B cell (primary cell): ENCODE measurements at regions not wholly inside any gene's neighbourhood (a gene's known extent, or its start where the extent isn't known, plus 50 kb on each side); places are given as distances from the start of the nearest gene placed in this dataset.

Experiments
- ATAC-seq: fragments of 200-7000 bp; cut with Tn5 transposase; one replicate; pipeline ENCODE4 v1.10.0; 2021; ENCODE audit warnings: low read depth, mild to moderate bottlenecking, moderate number of reproducible peaks, moderate library complexity
- CTCF ChIA-PET: fragments of 350-600 bp; sonication (Branson Sonifier 250); formaldehyde crosslinking; loops from one replicate; lab custom pipeline; 2021; ENCODE audit warnings: antibody characterized with exemption, inconsistent platforms; lab: Charles Lee
- POLR2A ChIA-PET: fragments of 350-600 bp; sonication (Branson Sonifier 250); formaldehyde crosslinking; loops from one replicate; lab custom pipeline; 2021; ENCODE audit warnings: antibody characterized with exemption; lab: Charles Lee
- DNase-seq: peaks from one replicate; pipeline ENCODE4 v3.0.0; 2013
- H2AFZ ChIP-seq: 2 replicates; pipeline ENCODE4 v1.6.1; 2012; ENCODE audit warnings: mild to moderate bottlenecking, low read depth, low read length; ENCODE audit not compliant: insufficient read depth, poor library complexity, severe bottlenecking
- H3K27ac ChIP-seq, 2 donors: 1 replicate in 1 of 2; 2 replicates in 1 of 2; pipeline ENCODE4 v1.5.1; 2012 to 2013; ENCODE audit warnings: low read length in 2 of 2, mild to moderate bottlenecking in 2 of 2, moderate library complexity in 1 of 2
- H3K27me3 ChIP-seq, 4 experiments: fragments of 200-600 bp in 1 of 4; sonication (generic) in 1 of 4; replicated peaks in 1 of 4; 1 replicate in 2 of 4; 2 replicates in 2 of 4; pipeline versions ENCODE4 v1.6.1 to v1.7.0; 2013 to 2016; ENCODE audit warnings: low read length in 3 of 4, mild to moderate bottlenecking in 2 of 4, mixed read lengths in 1 of 4, moderate library complexity in 1 of 4; ENCODE audit not compliant: insufficient read depth in 4 of 4, control insufficient read depth in 3 of 4; ENCODE audit errors: control extremely low read depth in 1 of 4
- H3K36me3 ChIP-seq, 2 experiments: replicated peaks in 1 of 2; 1 replicate in 1 of 2; 2 replicates in 1 of 2; pipeline versions ENCODE4 v1.6.1 to v1.7.1; 2013; ENCODE audit warnings: low read length in 1 of 2; ENCODE audit not compliant: insufficient read depth in 2 of 2, control insufficient read depth in 1 of 2; ENCODE audit errors: control extremely low read depth in 1 of 2, extremely low read depth in 1 of 2
- H3K4me1 ChIP-seq, 2 donors: fragments of 200-600 bp in 1 of 2; sonication (generic) in 1 of 2; 1 replicate in 1 of 2; 2 replicates in 1 of 2; pipeline versions ENCODE4 v1.5.1 to v1.6.1; 2013 to 2017; ENCODE audit warnings: low read length in 2 of 2; ENCODE audit not compliant: control insufficient read depth in 2 of 2, insufficient read depth in 2 of 2
- H3K4me2 ChIP-seq: replicated peaks from 2 replicates; pipeline ENCODE3; 2012; ENCODE audit warnings: mild to moderate bottlenecking, low read depth, low read length; ENCODE audit not compliant: poor library complexity, severe bottlenecking
- H3K4me3 ChIP-seq, 5 experiments: fragments of 200-600 bp in 1 of 5; sonication (generic) in 1 of 5; 1 replicate in 3 of 5; 2 replicates in 2 of 5; pipeline versions ENCODE4 v1.5.1 to v1.7.0; 2011 to 2016; ENCODE audit warnings: low read length in 4 of 5, mild to moderate bottlenecking in 4 of 5, low read depth in 2 of 5, control low read depth in 1 of 5, moderate library complexity in 1 of 5; ENCODE audit not compliant: insufficient read depth in 1 of 5; ENCODE audit errors: control extremely low read depth in 1 of 5, extremely low read depth in 1 of 5
- H3K79me2 ChIP-seq: fragments of 200-600 bp; sonication (generic); one replicate; pipeline ENCODE4 v1.6.0; 2016; ENCODE audit warnings: low read length; ENCODE audit not compliant: control insufficient read depth, insufficient read depth
- H3K9ac ChIP-seq: fragments of 200-600 bp; sonication (generic); 2 replicates; pipeline ENCODE4 v1.6.1; 2017; ENCODE audit warnings: mild to moderate bottlenecking, low read length, moderate library complexity
- H3K9me3 ChIP-seq, 3 donors: one replicate each; pipeline versions ENCODE4 v1.6.1 to v1.7.1; 2013; ENCODE audit warnings: low read length in 2 of 3; ENCODE audit not compliant: control insufficient read depth in 2 of 3, insufficient read depth in 1 of 3; ENCODE audit errors: control extremely low read depth in 1 of 3
- H4K20me1 ChIP-seq: 2 replicates; pipeline ENCODE4 v1.6.0; 2012; ENCODE audit warnings: mild to moderate bottlenecking, low read length; ENCODE audit not compliant: insufficient read depth, control insufficient read depth, poor library complexity, severe bottlenecking
- H3K27ac Mint-ChIP-seq: one replicate; pipeline ENCODE4 v1.8.0; 2021; ENCODE audit warnings: mixed read lengths
- H3K27me3 Mint-ChIP-seq: one replicate; pipeline ENCODE4 v1.8.0; 2021; ENCODE audit warnings: mixed read lengths
- H3K4me1 Mint-ChIP-seq: one replicate; pipeline ENCODE4 v1.8.0; 2021; ENCODE audit warnings: mixed read lengths
- H3K4me3 Mint-ChIP-seq: one replicate; pipeline ENCODE4 v1.8.0; 2021; ENCODE audit warnings: mixed read lengths
- H3K9me3 Mint-ChIP-seq: one replicate; pipeline ENCODE4 v1.8.0; 2022; ENCODE audit warnings: mixed read lengths; ENCODE audit not compliant: insufficient read depth
- CTCF ChIP-seq: fragments of 200-600 bp; IDR thresholded peaks from one replicate; pipeline ENCODE4 v1.8.0; 2022; ENCODE audit warnings: antibody characterized with exemption, mild to moderate bottlenecking
- EZH2 ChIP-seq: IDR thresholded peaks from 2 replicates; pipeline ENCODE4 v1.6.1; 2012; ENCODE audit warnings: borderline replicate concordance, low read depth, mild to moderate bottlenecking, moderate library complexity, low read length; ENCODE audit not compliant: insufficient read depth, poor library complexity, severe bottlenecking
- WGBS: methylation state at CpG from one replicate; pipeline ENCODE4 v1.1.5; 2013; ENCODE audit warnings: missing lambda C conversion rate; ENCODE audit not compliant: insufficient coverage; 5-methylcytosine and 5-hydroxymethylcytosine counted together
- intact Hi-C: fragments of 100-400 bp; cut with micrococcal nuclease; formaldehyde crosslinking; loops from one replicate; pipeline ENCODE4 v1.10.0; 2022

GRCh38 chr5:149439899-149440542, 60.9 kb upstream of the IL17B start:
- Mint-ChIP-seq H3K27ac (no peak overlapping the region), H3K4me3 (no peak overlapping the region), H3K4me1 (no peaks in the 10 kb centered on the region), H3K9me3 (no peaks in the 10 kb centered on the region), H3K27me3 (peaks cover 25% of the 10 kb centered on the region)
- WGBS = 56% methylated on average over 3 of the region's 8 CpGs
- Histone ChIP-seq H3K4me1 (no peaks in the 10 kb centered on the region), H4K20me1 (no peaks in the 10 kb centered on the region), H3K79me2 (no peaks in the 10 kb centered on the region), H3K27ac (no peak overlapping the region), H2AFZ (no peak overlapping the region), H3K36me3 (no peaks in the 10 kb centered on the region), H3K9ac (no peak overlapping the region), H3K4me2 (no peak overlapping the region), H3K9me3 (peaks cover 0 to 6% (median 0%) of the 10 kb centered on the region in 3 donors), H3K27me3 (peaks cover 0 to 8% (median 0%) of the 10 kb centered on the region in 4 experiments), H3K4me3 (no peak overlapping the region)
- TF ChIP-seq CTCF (no peak), EZH2 (no peak)
- CTCF ChIA-PET = interaction anchor here (1.3 to 3.7 kb wide), 4 partner anchors 20 to 179 kb away, joined by 3 to 17 read pairs (median 6); no protein-coding TSS in a partner anchor
- POLR2A ChIA-PET = no interaction called here
- DNase-seq (no peak), ATAC-seq (no peak)
- intact Hi-C loops = no loop called here

- no peak overlapping the region for H3K4me3 Mint-ChIP-seq
- no peak overlapping the region for H3K4me2 ChIP-seq
These were observed 59.6 kb upstream of the IL17B start for GRCh38 chr5:149438711-149439132.

More at GRCh38 chr5:149438711-149439132, 59.6 kb upstream of the IL17B start:
- H3K27ac Mint-ChIP-seq = no peak overlapping the region
- Histone ChIP-seq H3K4me3 (no peak overlapping the region), H3K4me1 (no peaks in the 10 kb centered on the region), H2AFZ (no peak overlapping the region), H3K36me3 (no peaks in the 10 kb centered on the region), H4K20me1 (no peaks in the 10 kb centered on the region), H3K27me3 (peaks cover 0 to 8% (median 0%) of the 10 kb centered on the region in 4 experiments), H3K79me2 (no peaks in the 10 kb centered on the region), H3K9me3 (peaks cover 0 to 8% (median 3%) of the 10 kb centered on the region in 3 donors), H3K27ac (no peak overlapping the region), H3K9ac (no peak overlapping the region)
- DNase-seq (no peak), ATAC-seq (no peak)
- H3K27me3 Mint-ChIP-seq = peaks cover 25% of the 10 kb centered on the region
- intact Hi-C loops = no loop called here
- POLR2A ChIA-PET = no interaction called here
- CTCF ChIA-PET = interaction anchor here (1.9 to 3.7 kb wide), 2 partner anchors 124 to 126 kb away, joined by 9 to 17 read pairs; no protein-coding TSS in a partner anchor
- no CpG with 5 or more reads among the region's 1 CpG for WGBS
- H3K9me3 Mint-ChIP-seq = no peaks in the 10 kb centered on the region
- no peaks in the 10 kb centered on the region for H3K4me1 Mint-ChIP-seq
- TF ChIP-seq EZH2 (no peak), CTCF (no peak)
